ENCODE measurements at regions not wholly inside any gene's neighbourhood (a gene's known extent, or its start where the extent isn't known, plus 50 kb on each side); places are given as distances from the start of the nearest gene placed in this dataset.
A peak's percentile ranks its signal among the peaks of the same experiment; 100 is the strongest.

DNA sequence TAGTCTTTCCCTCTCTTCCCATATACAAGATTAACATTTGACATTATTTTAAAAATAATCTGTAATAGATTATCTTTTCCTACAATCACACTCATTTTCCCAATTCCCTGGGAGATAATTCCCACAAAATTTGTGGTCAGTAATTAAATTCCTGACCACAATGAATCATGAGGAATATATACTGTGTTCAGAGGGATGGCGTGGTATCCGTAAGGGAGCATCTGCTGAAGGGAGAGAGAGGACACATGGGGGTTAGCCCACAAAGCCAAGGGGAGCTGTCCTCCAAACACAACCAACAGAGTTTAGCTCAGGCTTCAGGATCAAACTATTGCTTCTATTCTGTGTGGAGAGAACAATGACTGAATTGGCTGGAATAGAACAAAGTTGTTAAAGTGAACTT, 57.1 kb upstream of the PPP2R5A start:
- 93 to 100% (median 98%) methylated on average over 2 of the region's 2 CpGs for WGBS, 5 donors
- Histone ChIP-seq H3K27me3 (replicated peaks in 1 of 7) (no peaks in the 10 kb centered on the region), H3K27ac (no peak overlapping the region), H3K4me3 (no peak overlapping the region), H3K9me3 (no peaks in the 10 kb centered on the region), H3K36me3 (no peaks in the 10 kb centered on the region), H3K4me1 (peaks cover 10 to 24% (median 16%) of the 10 kb centered on the region in 6 donors)
- TF ChIP-seq, protein P1, sequence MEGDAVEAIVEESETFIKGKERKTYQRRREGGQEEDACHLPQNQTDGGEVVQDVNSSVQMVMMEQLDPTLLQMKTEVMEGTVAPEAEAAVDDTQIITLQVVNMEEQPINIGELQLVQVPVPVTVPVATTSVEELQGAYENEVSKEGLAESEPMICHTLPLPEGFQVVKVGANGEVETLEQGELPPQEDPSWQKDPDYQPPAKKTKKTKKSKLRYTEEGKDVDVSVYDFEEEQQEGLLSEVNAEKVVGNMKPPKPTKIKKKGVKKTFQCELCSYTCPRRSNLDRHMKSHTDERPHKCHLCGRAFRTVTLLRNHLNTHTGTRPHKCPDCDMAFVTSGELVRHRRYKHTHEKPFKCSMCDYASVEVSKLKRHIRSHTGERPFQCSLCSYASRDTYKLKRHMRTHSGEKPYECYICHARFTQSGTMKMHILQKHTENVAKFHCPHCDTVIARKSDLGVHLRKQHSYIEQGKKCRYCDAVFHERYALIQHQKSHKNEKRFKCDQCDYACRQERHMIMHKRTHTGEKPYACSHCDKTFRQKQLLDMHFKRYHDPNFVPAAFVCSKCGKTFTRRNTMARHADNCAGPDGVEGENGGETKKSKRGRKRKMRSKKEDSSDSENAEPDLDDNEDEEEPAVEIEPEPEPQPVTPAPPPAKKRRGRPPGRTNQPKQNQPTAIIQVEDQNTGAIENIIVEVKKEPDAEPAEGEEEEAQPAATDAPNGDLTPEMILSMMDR (IDR thresholded peaks at IDR 0.05 in 8 of 11, conservative IDR thresholded peaks at IDR 0.05 in 3 of 11) = no peak
- TF ChIP-seq POLR2AphosphoS5 (IDR thresholded peaks at IDR 0.05) (no peak), POLR2A (IDR thresholded peaks at IDR 0.05) (no peak)
- DNase-seq = no peak
- intact Hi-C loops (cut with DNase I; ENCODE audit: low total_unique reads) = no loop called here

DNA sequence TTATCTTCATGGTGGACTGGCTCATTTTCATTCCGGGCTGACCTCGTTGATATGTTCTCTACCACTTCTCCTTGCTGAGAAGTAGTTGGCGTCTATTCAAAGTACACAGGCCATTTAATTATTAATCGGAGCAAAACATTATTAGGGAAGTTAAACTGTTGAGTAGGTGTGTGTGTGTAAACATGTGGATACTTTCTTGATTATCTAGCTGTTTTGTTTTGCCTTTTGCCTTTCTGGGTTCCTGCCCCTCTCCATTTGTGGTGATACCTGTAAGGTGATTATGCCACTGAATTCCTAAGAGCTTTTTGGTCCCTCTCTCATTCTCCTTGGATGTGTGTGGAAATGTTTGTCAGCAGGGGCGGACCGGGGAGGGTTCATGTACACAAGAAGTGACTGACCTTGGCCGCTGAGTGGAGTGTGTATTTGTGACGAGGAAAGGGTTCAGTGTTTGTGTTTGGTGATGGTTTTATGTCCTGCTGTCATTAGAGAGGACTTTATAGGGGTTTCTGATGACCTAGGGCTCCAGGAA, 56.6 kb upstream of the PPP2R5A start:
- Histone ChIP-seq H3K27me3 (replicated peaks in 1 of 7) (no peaks in the 10 kb centered on the region), H3K4me3 (no peak overlapping the region), H3K4me1 (peaks cover 10 to 24% (median 16%) of the 10 kb centered on the region in 6 donors), H3K27ac (peak overlapping the region in 1 of 8 donors; percentile 38), H3K36me3 (no peaks in the 10 kb centered on the region), H3K9me3 (no peaks in the 10 kb centered on the region)
- intact Hi-C loops (cut with DNase I; ENCODE audit: low total_unique reads) = no loop called here
- no peak for DNase-seq
- 71 to 82% (median 78%) methylated on average over 8 of the region's 8 CpGs for WGBS, 5 donors
- TF ChIP-seq, protein P1 (IDR thresholded peaks at IDR 0.05 in 8 of 11, conservative IDR thresholded peaks at IDR 0.05 in 3 of 11) = no peak
- TF ChIP-seq POLR2A (IDR thresholded peaks at IDR 0.05) = no peak
- no peak for TF ChIP-seq POLR2AphosphoS5 (IDR thresholded peaks at IDR 0.05)

DNA sequence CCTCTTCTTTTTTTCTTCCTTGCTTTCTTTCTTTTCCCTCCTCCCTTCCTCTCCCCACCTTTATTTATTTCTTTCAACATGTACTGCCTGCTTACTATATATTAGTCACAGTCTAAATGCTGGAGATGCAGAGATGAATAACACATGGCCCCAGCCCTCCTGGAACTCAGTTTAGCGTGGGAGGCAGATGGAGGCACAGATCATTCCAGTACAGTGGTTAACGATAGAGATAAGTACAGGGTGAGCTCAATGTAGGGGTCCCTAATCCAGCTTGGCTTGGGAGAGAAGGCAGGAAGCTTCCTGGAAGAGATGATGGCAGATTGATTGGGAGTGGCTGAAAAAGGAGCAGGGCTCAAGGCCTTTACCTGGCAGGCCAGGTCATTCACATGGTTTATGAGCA, 55.6 kb upstream of the PPP2R5A start:
- TF ChIP-seq POLR2AphosphoS5 (IDR thresholded peaks at IDR 0.05) (no peak), POLR2A (IDR thresholded peaks at IDR 0.05) (no peak)
- TF ChIP-seq, protein P1 (IDR thresholded peaks at IDR 0.05 in 8 of 11, conservative IDR thresholded peaks at IDR 0.05 in 3 of 11) = no peak
- Histone ChIP-seq H3K4me1 (peaks cover 12 to 32% (median 18%) of the 10 kb centered on the region in 6 donors), H3K4me3 (no peak overlapping the region), H3K27me3 (replicated peaks in 1 of 7) (no peaks in the 10 kb centered on the region), H3K36me3 (no peaks in the 10 kb centered on the region), H3K27ac (no peak overlapping the region), H3K9me3 (no peaks in the 10 kb centered on the region)
- intact Hi-C loops (cut with DNase I; ENCODE audit: low total_unique reads) = no loop called here
- WGBS, 5 donors = 78 to 93% (median 90%) methylated on average over 2 of the region's 2 CpGs
- DNase-seq = no peak

DNA sequence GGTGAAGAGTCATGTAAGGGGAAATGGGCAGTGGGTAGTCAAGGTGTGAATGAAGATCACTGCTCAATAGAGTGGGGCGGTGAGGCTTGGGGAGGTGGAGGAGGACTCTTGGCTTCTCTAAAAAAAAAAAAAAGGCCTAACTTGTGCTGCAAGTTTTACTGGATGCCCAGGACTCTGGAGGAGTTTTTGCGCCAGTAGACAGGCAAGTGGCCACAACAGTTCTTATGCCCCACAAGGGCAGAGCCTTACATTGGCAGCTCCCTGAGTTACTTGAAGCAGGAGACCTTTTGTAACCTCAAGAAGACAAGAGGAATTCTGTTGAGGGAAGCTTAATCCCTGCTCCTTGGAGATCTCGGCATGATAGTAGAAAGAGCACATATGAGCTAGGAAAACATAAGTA, 54.9 kb upstream of the PPP2R5A start:
- no peak overlapping the region for H3K27ac ChIP-seq
- no peak for DNase-seq
- no peaks in the 10 kb centered on the region for H3K27me3 ChIP-seq (replicated peaks in 1 of 7)
- H3K9me3 ChIP-seq = no peaks in the 10 kb centered on the region
- H3K4me3 ChIP-seq = no peak overlapping the region
- TF ChIP-seq, protein P1 (IDR thresholded peaks at IDR 0.05 in 8 of 11, conservative IDR thresholded peaks at IDR 0.05 in 3 of 11) = no peak
- no peak for TF ChIP-seq POLR2AphosphoS5 (IDR thresholded peaks at IDR 0.05)
- no peak for TF ChIP-seq POLR2A (IDR thresholded peaks at IDR 0.05)
- H3K36me3 ChIP-seq = no peaks in the 10 kb centered on the region
- 85 to 97% (median 95%) methylated on average over 3 of the region's 3 CpGs for WGBS, 5 donors
- peaks cover 9 to 32% (median 15%) of the 10 kb centered on the region in 6 donors for H3K4me1 ChIP-seq
- intact Hi-C loops (cut with DNase I; ENCODE audit: low total_unique reads) = no loop called here
